Fibroblast of gingiva (primary cell): ENCODE measurements at regions not wholly inside any gene's neighbourhood (a gene's known extent, or its start where the extent isn't known, plus 50 kb on each side); places are given as distances from the start of the nearest gene placed in this dataset.

Experiments
- DNase-seq: peaks from one replicate; pipeline ENCODE4 v3.0.0-alpha.2; 2011; ENCODE audit warnings: low read depth

- no peak for DNase-seq
Observed at GRCh38 chr4:166491635-166492034, 618.6 kb downstream of the TLL1 start.

- DNase-seq: no peak
Observed at GRCh38 chr4:166493924-166494345, 620.9 kb downstream of the TLL1 start.

GRCh38 chr4:166498546-166498945, 625.5 kb downstream of the TLL1 start:
- DNase-seq: peak; percentile 20

GRCh38 chr4:166499820-166500219, 626.8 kb downstream of the TLL1 start:
- no peak for DNase-seq

DNA sequence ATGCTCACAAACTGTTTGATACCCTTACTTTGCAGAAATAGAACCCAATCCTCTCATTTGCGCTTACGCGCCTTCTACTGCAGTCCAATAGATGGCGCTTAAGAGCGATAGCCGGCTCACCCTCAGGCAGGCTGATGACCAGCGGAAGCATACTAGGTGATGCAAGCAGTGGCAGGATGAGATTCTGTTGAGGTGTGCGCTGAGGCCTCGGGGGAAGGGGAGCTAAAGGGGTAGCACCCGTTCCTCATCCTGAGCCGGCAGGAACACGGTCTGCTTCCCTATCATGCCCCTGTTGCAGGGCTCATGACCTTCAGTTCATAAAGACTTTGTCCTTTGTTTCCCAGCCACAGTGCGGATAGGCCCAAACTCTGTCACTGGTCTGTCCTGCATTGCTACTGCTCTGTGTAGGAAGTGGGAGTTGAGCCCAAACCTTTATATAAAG, 628.9 kb downstream of the TLL1 start:
- no peak for DNase-seq

DNA sequence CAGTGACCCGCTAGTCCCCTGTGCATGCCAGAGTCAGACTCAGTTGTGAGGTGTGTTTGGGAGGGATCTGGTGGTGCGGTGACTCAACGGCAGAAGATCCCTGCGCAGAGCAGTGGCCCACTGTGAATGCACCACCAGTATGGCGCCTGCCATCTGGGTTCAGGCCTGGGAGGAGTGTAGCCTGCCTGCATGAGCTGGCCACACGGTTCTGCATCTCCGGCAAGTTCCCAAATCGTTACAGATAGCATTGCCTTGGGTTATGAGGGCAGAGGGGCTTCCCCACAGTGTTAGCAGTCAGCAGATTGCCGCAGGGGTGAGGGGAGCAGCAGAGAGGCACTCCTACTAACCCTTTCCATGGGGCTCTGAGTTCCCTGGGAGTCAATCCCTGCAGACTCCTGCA, 629.6 kb downstream of the TLL1 start:
- no peak for DNase-seq

DNA sequence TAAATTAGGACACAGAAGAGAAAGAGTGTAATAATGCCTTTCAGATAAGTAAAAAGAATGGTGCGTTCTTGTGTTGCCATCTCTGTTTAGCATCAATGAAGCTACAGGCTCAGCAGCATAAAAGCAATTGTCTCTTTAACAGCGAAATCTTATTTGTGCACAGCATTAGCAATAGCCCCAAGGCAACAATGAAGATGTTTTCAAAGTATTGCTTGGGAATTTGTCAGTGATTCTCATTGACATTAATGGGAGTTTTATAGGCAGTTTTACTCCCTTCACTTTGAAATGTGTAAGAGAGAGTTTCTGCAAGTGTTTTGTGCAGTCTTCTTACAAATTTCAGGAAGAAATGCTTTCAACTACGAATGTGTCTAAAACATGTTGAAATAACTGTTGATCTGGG, 633.0 kb downstream of the TLL1 start:
- DNase-seq: no peak

GRCh38 chr4:166512267-166512666, 639.2 kb downstream of the TLL1 start:
- DNase-seq: no peak

- no peak for DNase-seq
Observed at GRCh38 chr4:166518315-166518714, 645.3 kb downstream of the TLL1 start.

DNA sequence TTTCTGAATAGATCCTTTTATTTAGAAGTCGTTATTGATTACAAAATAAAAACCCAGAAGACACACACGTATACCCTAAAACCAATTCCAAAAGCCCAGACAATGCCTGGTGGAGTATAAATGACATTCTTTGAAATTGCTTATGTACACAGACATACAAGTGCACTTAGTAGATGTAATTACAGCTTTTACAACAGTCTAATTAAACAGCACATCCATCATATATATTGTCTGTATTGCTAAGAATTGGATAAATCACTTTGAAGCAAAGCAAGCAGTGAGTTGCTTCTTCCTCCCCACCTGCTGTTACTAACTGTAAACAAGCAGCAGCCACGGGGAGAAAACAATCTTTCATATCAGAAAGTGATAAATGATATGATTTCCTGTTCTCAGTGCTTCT, 645.7 kb downstream of the TLL1 start:
- no peak for DNase-seq

DNA sequence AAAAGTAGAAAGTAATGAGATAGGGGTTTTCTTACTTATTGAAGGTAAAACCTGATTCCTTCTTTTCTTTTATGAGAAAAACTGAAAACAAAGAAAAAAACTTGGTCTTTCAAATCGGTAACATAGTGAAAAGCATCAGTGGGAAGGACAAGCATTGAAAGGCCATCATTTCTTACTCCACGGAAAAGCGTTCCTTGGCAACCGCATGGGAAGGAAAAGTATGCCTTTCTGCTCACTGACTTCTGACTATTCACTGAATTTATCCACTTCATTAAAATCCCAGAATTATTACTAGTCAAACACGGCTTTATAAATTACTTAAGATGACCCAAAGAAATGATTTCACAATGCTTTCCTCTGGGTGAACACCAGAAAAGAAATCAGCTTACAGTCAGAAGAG, 646.7 kb downstream of the TLL1 start:
- no peak for DNase-seq

DNA sequence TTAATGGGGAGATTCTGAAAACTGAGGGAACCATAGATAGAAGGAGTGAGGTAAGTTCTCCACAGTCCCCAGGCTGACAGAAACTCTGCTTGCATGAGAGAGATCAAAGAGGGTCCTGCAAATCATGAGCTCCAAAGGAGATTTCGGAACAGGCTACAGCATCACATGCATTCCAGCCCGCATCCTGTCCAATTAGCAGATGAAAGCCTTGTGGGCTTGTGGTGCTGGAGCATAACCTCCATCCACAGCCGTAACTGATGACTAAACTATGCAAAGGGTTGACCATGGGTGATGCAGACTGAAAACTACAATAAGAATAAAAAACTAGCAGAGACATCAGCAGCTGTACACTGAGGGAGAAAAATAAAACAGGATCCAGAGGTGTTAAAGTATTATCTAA, 654.5 kb downstream of the TLL1 start:
- peak; percentile 8 for DNase-seq

- DNase-seq: no peak
Observed at GRCh38 chr4:166531703-166532102, 658.7 kb downstream of the TLL1 start.

GRCh38 chr4:166535865-166536264, 662.8 kb downstream of the TLL1 start:
- DNase-seq: no peak

DNA sequence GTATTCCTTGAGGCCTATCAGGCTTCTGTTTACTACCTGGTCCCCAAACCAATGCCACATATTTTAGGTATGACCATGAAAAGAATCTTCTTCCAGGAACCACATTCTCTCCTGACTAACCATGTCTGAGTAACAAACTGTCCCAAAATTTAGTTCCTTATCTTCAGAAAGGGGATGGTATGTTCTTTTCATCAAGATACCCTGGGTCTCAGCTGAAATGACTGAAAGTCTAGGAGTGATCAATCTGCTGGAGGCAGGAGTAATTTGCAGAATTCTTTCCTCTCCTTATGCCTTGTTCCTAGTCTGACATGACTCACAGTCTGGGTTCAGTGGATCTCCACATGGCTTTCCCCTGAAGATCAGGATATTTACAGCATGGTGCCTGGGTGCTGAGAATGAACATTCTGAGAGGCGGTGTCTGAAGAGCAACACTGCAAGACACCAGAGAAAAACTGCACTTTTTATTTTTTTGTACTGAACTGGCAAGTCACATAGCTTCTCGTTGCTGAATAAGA, 665.5 kb downstream of the TLL1 start:
- no peak for DNase-seq

- DNase-seq: no peak
Observed at GRCh38 chr4:166546009-166546408, 673.0 kb downstream of the TLL1 start.

DNA sequence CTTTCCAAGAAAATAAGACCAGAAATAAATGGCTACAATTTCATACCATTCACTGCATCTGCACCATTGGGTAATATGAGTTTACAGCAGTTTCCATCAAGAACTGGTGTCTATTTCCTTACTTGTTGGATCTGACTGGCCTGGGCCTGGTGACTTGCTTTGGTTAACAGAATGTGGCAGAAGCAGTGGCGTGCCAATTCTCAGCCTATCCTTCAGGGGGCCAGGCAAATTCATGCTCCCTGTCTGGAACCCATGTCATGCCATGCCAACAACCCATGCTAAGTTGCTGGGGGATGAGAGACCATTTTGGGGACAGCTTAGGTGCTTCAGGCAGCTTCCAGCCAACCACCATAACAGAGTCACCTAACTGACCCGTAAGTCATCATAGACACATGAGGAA, 656.7 kb downstream of the SPOCK3 start:
- DNase-seq: no peak

DNA sequence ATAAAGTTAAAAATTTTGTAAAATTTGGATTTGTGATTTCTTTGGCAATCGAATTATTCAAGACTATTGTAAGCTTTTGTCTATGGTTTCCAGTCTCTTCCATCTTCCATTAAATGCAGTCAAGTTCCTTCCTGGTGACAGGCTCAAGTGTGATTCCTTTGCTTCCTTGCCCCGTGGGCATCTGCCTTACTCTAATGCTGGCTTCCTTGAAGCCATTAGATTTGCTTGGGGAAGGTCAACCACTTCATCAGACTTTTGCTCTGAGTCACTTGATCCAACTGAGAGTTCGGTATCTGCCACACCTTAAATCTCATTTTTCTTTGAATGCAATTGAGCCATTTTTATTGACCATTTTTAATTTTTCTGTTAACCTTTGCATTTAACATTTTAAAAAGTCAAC, 648.8 kb downstream of the SPOCK3 start:
- DNase-seq: no peak

DNA sequence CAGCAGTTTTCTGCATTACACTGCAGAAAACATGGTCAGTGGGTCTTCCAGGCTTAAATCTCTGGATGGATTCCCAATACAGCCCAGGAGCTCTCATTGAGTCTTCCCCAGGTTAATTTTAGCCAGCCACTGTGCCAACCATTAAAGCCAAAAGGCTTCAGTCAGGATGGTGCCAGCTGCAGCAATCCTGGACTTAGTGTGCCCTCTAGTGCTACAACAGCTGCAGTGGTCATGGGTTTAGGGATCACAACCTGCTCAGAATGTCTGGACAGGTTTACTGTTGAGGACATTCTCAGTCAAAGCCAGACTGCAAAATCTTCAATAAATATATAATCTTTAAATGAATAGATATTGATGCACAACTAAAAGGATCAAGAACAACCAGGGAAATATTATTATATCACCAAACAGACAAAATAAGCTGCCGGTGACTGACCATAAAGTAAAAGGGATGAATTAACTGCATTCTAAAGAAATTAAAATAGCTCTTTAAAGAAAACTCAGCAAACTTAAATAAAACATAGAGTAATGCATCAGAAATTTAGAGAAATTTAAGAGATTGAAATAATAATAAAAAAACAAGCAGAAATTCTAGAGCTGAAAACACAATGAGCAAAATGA, 639.9 kb downstream of the SPOCK3 start:
- DNase-seq: peak; percentile 8

GRCh38 chr4:166600264-166600663, 634.0 kb downstream of the SPOCK3 start:
- DNase-seq: no peak

DNA sequence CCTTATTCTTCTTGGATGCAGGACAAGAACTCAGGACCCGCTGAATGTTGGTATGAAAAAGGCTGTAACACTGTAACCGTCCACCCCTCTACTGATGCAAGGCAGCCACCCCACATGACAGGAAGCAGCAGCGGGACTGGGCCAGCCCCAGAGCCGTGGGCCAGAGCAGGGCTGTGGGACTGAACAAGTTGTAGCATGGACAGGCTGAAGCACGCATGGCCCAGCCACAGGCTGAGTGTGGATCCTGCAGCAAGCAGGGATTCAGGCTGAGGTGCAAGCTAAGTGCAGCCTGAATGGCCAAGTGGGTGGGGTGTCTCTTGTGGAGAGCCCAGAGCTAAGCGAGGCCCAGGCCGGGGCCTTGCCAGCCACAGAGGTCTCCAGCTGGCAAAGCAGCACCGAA, 632.2 kb downstream of the SPOCK3 start:
- no peak for DNase-seq

GRCh38 chr4:166622425-166622977, 611.8 kb downstream of the SPOCK3 start:
- no peak for DNase-seq

DNA sequence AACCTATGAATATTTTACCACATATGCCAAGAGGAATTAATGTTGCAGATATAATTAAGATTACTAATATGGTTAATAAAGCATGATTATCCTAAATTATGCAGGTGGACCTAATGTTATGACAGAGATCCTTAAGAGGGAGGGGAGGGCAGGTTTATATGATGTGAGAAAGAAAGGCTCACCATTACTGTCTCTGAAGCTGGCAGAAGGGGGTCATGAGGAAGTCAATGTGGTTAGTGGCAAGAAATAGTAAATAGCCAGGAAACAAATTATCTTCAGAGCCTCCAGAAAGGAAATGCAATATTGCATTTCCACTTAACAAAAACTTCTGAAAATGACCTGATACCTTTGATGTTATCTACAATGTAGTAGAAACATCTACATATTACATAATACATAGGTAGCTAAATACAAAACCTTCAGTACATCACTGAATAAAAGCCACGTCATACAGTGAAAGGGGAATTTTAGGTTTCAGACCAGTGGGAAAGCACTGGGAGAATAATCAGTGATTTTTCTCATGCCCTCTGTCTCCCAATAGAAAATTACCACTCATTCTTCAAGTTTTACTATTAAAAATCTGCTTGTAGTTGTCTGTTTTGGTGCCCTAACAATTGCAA, 609.2 kb downstream of the SPOCK3 start:
- DNase-seq: no peak

GRCh38 chr4:166628454-166628853, 605.8 kb downstream of the SPOCK3 start:
- DNase-seq: no peak
